SU-DHL-6 (cell line): ENCODE measurements at regions not wholly inside any gene's neighbourhood (a gene's known extent, or its start where the extent isn't known, plus 50 kb on each side); places are given as distances from the start of the nearest gene placed in this dataset.
"Not testable (repeated sequence)": the region's sequence is repeated elsewhere in the genome, so short reads cannot be mapped to it uniquely, and the experiment has no call there.

Source experiments
- H2AFZ ChIP-seq: fragments of 200-600 bp; sonication (generic); 2 replicates; pipeline ENCODE4 v1.6.1; 2014; ENCODE audit warnings: low read depth, mild to moderate bottlenecking, moderate library complexity, mixed read lengths, antibody characterized with exemption, low read length; ENCODE audit not compliant: severe bottlenecking
- H3F3A ChIP-seq: fragments of 200-600 bp; shearing (Covaris generic); 2 replicates; pipeline ENCODE4 v1.6.0; 2016; ENCODE audit warnings: antibody characterized with exemption, mild to moderate bottlenecking; ENCODE audit not compliant: insufficient read depth
- H3K27ac ChIP-seq: fragments of 200-600 bp; sonication (generic); 2 replicates; pipeline ENCODE4 v1.5.1; 2016; ENCODE audit warnings: low read depth, mild to moderate bottlenecking, low read length, moderate library complexity, mixed read lengths
- H3K27me3 ChIP-seq: fragments of 200-600 bp; sonication (generic), shearing (Covaris generic); 2 replicates; pipeline ENCODE4 v1.6.0; 2014; ENCODE audit warnings: mild to moderate bottlenecking, low read length
- H3K36me3 ChIP-seq: fragments of 200-600 bp; sonication (generic); 2 replicates; pipeline ENCODE4 v1.6.1; 2014; ENCODE audit warnings: mild to moderate bottlenecking, low read length, mixed read lengths
- H3K4me2 ChIP-seq: fragments of 300-600, 200-600 bp; shearing (Covaris generic), sonication (generic); 2 replicates; pipeline ENCODE4 v1.6.0; 2014; ENCODE audit warnings: low read length, low read depth, mild to moderate bottlenecking; ENCODE audit not compliant: poor library complexity, severe bottlenecking
- H3K4me3 ChIP-seq: fragments of 200-600 bp; sonication (generic); 2 replicates; pipeline ENCODE4 v1.5.1; 2014; ENCODE audit warnings: antibody characterized with exemption, low read length, mild to moderate bottlenecking, mixed read lengths; ENCODE audit not compliant: insufficient read depth, poor library complexity, severe bottlenecking
- H3K79me2 ChIP-seq: fragments of 200-600 bp; sonication (generic); 2 replicates; pipeline ENCODE4 v1.6.1; 2014; ENCODE audit warnings: mild to moderate bottlenecking, low read length, moderate library complexity; ENCODE audit not compliant: insufficient read depth
- H3K9ac ChIP-seq: fragments of 200-600 bp; sonication (generic); 2 replicates; pipeline ENCODE4 v1.7.0; 2014; ENCODE audit warnings: mild to moderate bottlenecking, low read length
- H3K9me2 ChIP-seq: fragments of 200-600 bp; sonication (generic); replicated peaks from 2 replicates; pipeline ENCODE4 v1.6.1; 2014; ENCODE audit warnings: low read length; ENCODE audit not compliant: insufficient read depth
- H3K9me3 ChIP-seq: fragments of 200-600 bp; sonication (generic); 2 replicates; pipeline ENCODE4 v1.6.1; 2014; ENCODE audit warnings: low read length, mixed read lengths; ENCODE audit not compliant: insufficient read depth
- H4K20me1 ChIP-seq: fragments of 200-600 bp; sonication (generic); 2 replicates; pipeline ENCODE4 v1.6.1; 2014; ENCODE audit warnings: low read depth, mild to moderate bottlenecking, antibody characterized with exemption, low read length, moderate library complexity, mixed read lengths
- CTCF ChIP-seq: fragments of 200-600 bp; sonication (generic); IDR thresholded peaks from one replicate; pipeline ENCODE4 v1.5.1; 2017; ENCODE audit warnings: antibody characterized with exemption, mild to moderate bottlenecking, low read length, moderate library complexity; ENCODE audit not compliant: insufficient read depth, poor library complexity, severe bottlenecking
- EZH2phosphoT487 ChIP-seq: fragments of 200-600 bp; sonication (generic), shearing (Covaris generic); conservative IDR thresholded peaks from 2 replicates; pipeline ENCODE4 v1.6.1; 2018; ENCODE audit warnings: mild to moderate bottlenecking, antibody characterized with exemption, low read length, moderate library complexity, mixed read lengths

DNA sequence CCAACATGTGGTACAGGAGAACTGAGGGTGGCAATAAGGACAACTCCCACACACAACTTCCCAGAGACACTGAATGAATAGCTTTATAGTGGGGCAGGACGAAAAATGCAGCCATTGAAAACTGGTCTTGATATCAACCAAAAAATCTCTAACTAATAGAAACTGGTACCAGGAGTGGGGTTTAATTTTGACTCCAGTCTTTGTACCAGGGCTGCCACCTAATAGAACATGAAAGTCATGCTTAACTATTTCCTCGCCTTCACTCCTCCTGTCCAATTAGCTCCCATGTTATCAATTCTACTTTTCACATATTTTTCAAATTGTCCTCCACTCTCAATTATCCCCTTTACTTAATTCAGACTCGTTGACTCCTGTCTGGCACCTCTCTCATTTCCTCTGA is 192.0 kb upstream of the ERCC4 start:
- Histone ChIP-seq H4K20me1 (no peaks in the 10 kb centered on the region), H3K36me3 (no peaks in the 10 kb centered on the region), H3K27me3 (no peaks in the 10 kb centered on the region), H3K79me2 (no peaks in the 10 kb centered on the region), H2AFZ (no peak overlapping the region), H3K4me2 (no peak overlapping the region), H3K9ac (no peak overlapping the region), H3K9me3 (no peaks in the 10 kb centered on the region; the same call in 1 of the 2 replicates), H3K4me3 (no peak overlapping the region), H3F3A (no peaks in the 10 kb centered on the region), H3K27ac (no peak overlapping the region), H3K9me2 (no peaks in the 10 kb centered on the region)
- TF ChIP-seq EZH2phosphoT487 (no peak), CTCF (no peak)

- H3K4me3 ChIP-seq: no peak overlapping the region
- H2AFZ ChIP-seq: no peak overlapping the region
- H3F3A ChIP-seq: no peaks in the 10 kb centered on the region
- no peak overlapping the region for H3K9ac ChIP-seq
- H4K20me1 ChIP-seq: no peaks in the 10 kb centered on the region
- no peaks in the 10 kb centered on the region for H3K36me3 ChIP-seq
- H3K9me2 ChIP-seq: no peaks in the 10 kb centered on the region
- no peak overlapping the region for H3K27ac ChIP-seq
- no peak overlapping the region for H3K4me2 ChIP-seq
- no peaks in the 10 kb centered on the region for H3K27me3 ChIP-seq
- no peak for TF ChIP-seq EZH2phosphoT487
- no peak for TF ChIP-seq CTCF
- H3K9me3 ChIP-seq: no peaks in the 10 kb centered on the region
- no peaks in the 10 kb centered on the region for H3K79me2 ChIP-seq
Observed at GRCh38 chr16:13733561-13733960, 186.4 kb upstream of the ERCC4 start.

DNA sequence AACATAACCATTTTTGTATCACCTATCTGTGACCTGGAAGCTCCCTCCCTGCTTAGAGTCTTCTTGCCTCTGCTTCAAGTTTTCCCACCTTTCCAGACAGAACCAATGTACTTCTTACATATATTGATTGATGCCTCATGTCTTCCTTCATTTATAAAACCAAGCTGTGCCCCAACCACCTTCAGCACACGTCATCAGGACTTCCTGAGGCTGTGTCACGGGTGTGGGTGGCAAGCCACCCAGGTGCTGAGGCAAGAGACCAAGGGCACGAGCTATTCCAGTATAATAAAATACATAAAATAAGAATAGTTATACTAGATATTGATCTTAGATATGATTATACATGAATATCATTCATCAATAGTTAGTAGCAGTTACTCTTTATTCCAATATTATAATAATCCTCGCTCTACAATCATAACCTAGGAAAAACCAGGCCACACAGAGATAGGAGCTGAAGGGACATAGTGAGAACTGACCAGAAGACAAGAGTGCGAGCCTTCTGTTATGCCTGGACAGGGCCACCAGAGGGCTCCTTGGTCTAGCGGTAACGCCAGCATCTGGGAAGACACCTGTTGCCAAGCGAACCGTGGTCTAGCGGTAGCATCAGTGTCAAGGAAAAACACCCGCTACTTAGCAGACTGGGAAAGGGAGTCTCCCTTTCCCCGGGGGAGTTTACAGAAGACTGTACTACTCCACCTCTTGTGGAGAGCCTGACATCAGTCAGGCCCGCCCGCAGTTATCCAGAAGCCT is 180.2 kb upstream of the ERCC4 start:
- H3K4me3 ChIP-seq, H3K27me3 ChIP-seq, H3K9me2 ChIP-seq, H3K36me3 ChIP-seq, H3K27ac ChIP-seq, H3K4me2 ChIP-seq, H3K9ac ChIP-seq, H3K9me3 ChIP-seq, H2AFZ ChIP-seq, H4K20me1 ChIP-seq, H3K79me2 ChIP-seq, H3F3A ChIP-seq: not testable (repeated sequence)

DNA sequence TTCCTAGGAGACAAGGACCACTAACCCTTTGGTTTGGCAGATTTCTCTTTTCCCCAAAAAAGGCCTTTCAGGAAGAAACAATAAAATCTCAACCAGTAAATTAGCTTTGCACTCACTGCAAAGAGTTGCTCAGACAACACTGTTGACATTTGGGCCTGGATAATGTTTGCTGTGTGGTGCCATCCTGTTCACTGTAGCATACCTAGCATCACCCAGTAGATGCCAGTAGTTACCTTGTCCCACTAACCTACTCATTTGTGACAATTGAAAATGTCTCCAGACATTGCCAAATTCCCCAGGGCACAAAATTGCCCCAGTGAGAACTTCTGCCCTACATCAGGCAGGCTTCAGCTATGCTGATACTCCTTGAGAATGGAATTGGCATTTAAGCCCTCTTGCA is 177.0 kb upstream of the ERCC4 start:
- Histone ChIP-seq H3K36me3 (no peaks in the 10 kb centered on the region), H2AFZ (no peak overlapping the region), H3F3A (no peaks in the 10 kb centered on the region), H3K4me2 (no peak overlapping the region), H3K9me2 (no peaks in the 10 kb centered on the region), H3K9ac (no peak overlapping the region), H3K27me3 (no peaks in the 10 kb centered on the region), H3K27ac (no peak overlapping the region), H3K79me2 (no peaks in the 10 kb centered on the region), H4K20me1 (no peaks in the 10 kb centered on the region), H3K9me3 (0 out of 2 replicates have a peak, but pooled peaks cover 5% of the 10 kb centered on the region), H3K4me3 (no peak overlapping the region)
- no peak for TF ChIP-seq EZH2phosphoT487
- no peak for TF ChIP-seq CTCF
